PFSK-1 (cell line): ENCODE measurements at regions not wholly inside any gene's neighbourhood (a gene's known extent, or its start where the extent isn't known, plus 50 kb on each side); places are given as distances from the start of the nearest gene placed in this dataset.

Experiments
- FOXP2 ChIP-seq: optimal IDR thresholded peaks from 2 replicates; pipeline ENCODE3; 2011; ENCODE audit warnings: borderline replicate concordance, control low read depth, inconsistent platforms; ENCODE audit not compliant: insufficient read depth; ENCODE audit errors: extremely low read length, extremely low read depth
- POLR2AphosphoS5 ChIP-seq: IDR thresholded peaks from 2 replicates; pipeline ENCODE4 v1.6.1; 2012; ENCODE audit warnings: low read depth, mild to moderate bottlenecking, control low read depth, low read length, moderate library complexity
- REST ChIP-seq, 2 experiments: IDR thresholded peaks; 2 replicates each; pipeline versions ENCODE4 v1.6.1 to v1.8.0; 2011 to 2012; ENCODE audit warnings: low read depth in 2 of 2, low read length in 2 of 2, control low read depth in 1 of 2, inconsistent platforms in 1 of 2, mild to moderate bottlenecking in 1 of 2, moderate library complexity in 1 of 2; ENCODE audit not compliant: insufficient read depth in 1 of 2
- TAF1 ChIP-seq: IDR thresholded peaks from 2 replicates; pipeline ENCODE4 v1.6.1; 2012; ENCODE audit warnings: low read length, control low read depth, borderline replicate concordance; ENCODE audit not compliant: insufficient read depth

- TF ChIP-seq REST (IDR thresholded peaks at IDR 0.05; ENCODE audit: insufficient read depth in 1 of 2, low read depth in 2 of 2, low read length in 2 of 2) = no peak
- no peak for TF ChIP-seq POLR2AphosphoS5
- no peak for TF ChIP-seq TAF1
- no peak for TF ChIP-seq FOXP2
Measured at GRCh38 chr16:80107900-80108299, 432.9 kb upstream of the DYNLRB2 start.
